Right lobe of liver (tissue), 6 donors: ENCODE measurements at regions not wholly inside any gene's neighbourhood (a gene's known extent, or its start where the extent isn't known, plus 50 kb on each side); places are given as distances from the start of the nearest gene placed in this dataset.

Source experiments
- ATAC-seq, 4 donors: fragments of 200-7000 bp; cut with Tn5 transposase; one replicate each; pipeline ENCODE4 v1.9.1; 2020; ENCODE audit warnings: mild to moderate bottlenecking in 4 of 4, moderate library complexity in 4 of 4
- DNase-seq, 3 donors: peaks; one replicate each; pipeline ENCODE4 v3.0.0-alpha.2; 2020
- H3K27ac ChIP-seq, 3 donors: fragments of 200-600 bp; one replicate each; pipeline ENCODE4 v1.8.0; 2022
- H3K27me3 ChIP-seq, 2 donors: fragments of 200-600 bp; one replicate each; pipeline ENCODE4 v1.8.0; 2022
- H3K36me3 ChIP-seq, 4 donors: fragments of 200-600 bp; sonication (generic) in 1 of 4; one replicate each; pipeline versions ENCODE4 v1.5.1 to v1.8.0; 2017 to 2022; ENCODE audit warnings: control low read depth in 1 of 4
- H3K4me1 ChIP-seq, 4 donors: fragments of 200-600 bp; sonication (generic) in 1 of 4; one replicate each; pipeline versions ENCODE4 v1.5.1 to v1.8.0; 2017 to 2022; ENCODE audit warnings: control low read depth in 1 of 4
- H3K4me3 ChIP-seq, 3 donors: fragments of 200-600 bp; one replicate each; pipeline ENCODE4 v1.8.0; 2022
- H3K9me3 ChIP-seq, 4 donors: fragments of 200-600 bp; sonication (generic) in 1 of 4; one replicate each; pipeline versions ENCODE4 v1.5.1 to v1.8.0; 2017 to 2022; ENCODE audit warnings: control low read depth in 1 of 4
- POLR2A ChIP-seq: fragments of 450-650 bp; IDR thresholded peaks from one replicate; pipeline ENCODE4 v1.6.1; 2017; ENCODE audit warnings: antibody characterized with exemption, mild to moderate bottlenecking
- WGBS: methylation state at CpG from one replicate; pipeline ENCODE4 v1.1.6; 2018; ENCODE audit warnings: low coverage, low lambda C conversion rate; ENCODE audit not compliant: insufficient coverage; ENCODE audit errors: missing lambda C conversion rate; 5-methylcytosine and 5-hydroxymethylcytosine counted together
- intact Hi-C, 2 donors: fragments of 100-400 bp; cut with DNase I; formaldehyde crosslinking; loops; one replicate each; pipeline versions ENCODE4 v1.11.2 to v1.14.1; 2022
- TF ChIP-seq, protein P1 (sequence below), 4 donors: fragments of 200-600 bp in 3 of 4; fragments of 450-650 bp in 1 of 4; IDR thresholded peaks; one replicate each; pipeline versions ENCODE4 v1.5.1 to v1.8.0; 2016 to 2022; ENCODE audit warnings: antibody characterized with exemption in 4 of 4, mild to moderate bottlenecking in 2 of 4
- donor health status: DM: no; HTN: yes; CAD: no.
- donor health status: DM: no; HTN: no; CAD: no.
- donor health status: DM: no; HTN: no; CAD: no.
- donor health status: DM: no; HTN: yes; CAD: no.
- donor health status: DM: no; HTN: yes; CAD: no.

DNA sequence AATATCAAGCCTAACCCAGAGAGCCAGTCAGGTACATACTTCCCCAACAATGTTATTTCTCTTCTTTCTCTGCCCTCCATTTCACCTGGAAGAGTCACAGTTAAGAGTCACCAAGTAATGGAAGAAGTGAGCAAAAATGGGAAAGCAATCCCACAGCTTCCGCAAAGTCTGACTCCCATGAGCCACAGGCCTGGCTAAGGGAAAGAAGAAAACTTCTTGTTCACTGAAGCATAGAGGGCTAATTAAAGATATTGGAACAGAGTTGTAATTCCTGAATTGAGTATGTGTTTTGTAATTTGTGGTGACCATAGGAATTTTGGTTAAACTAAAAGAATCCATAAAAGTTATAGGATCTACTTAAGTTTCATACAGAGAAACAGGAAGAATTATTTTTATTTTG, 830.9 kb upstream of the PCDH20 start:
- no peaks in the 10 kb centered on the region for H3K9me3 ChIP-seq
- ATAC-seq = no peak
- no peak for DNase-seq
- 100% methylated on average over 1 of the region's 1 CpG for WGBS
- H3K27ac ChIP-seq = no peak overlapping the region
- intact Hi-C loops = no loop called here
- H3K4me1 ChIP-seq = no peaks in the 10 kb centered on the region
- TF ChIP-seq, protein P1, sequence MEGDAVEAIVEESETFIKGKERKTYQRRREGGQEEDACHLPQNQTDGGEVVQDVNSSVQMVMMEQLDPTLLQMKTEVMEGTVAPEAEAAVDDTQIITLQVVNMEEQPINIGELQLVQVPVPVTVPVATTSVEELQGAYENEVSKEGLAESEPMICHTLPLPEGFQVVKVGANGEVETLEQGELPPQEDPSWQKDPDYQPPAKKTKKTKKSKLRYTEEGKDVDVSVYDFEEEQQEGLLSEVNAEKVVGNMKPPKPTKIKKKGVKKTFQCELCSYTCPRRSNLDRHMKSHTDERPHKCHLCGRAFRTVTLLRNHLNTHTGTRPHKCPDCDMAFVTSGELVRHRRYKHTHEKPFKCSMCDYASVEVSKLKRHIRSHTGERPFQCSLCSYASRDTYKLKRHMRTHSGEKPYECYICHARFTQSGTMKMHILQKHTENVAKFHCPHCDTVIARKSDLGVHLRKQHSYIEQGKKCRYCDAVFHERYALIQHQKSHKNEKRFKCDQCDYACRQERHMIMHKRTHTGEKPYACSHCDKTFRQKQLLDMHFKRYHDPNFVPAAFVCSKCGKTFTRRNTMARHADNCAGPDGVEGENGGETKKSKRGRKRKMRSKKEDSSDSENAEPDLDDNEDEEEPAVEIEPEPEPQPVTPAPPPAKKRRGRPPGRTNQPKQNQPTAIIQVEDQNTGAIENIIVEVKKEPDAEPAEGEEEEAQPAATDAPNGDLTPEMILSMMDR (IDR thresholded peaks at IDR 0.05) = no peak
- TF ChIP-seq POLR2A = no peak
- no peaks in the 10 kb centered on the region for H3K27me3 ChIP-seq
- no peaks in the 10 kb centered on the region for H3K36me3 ChIP-seq
- H3K4me3 ChIP-seq = no peak overlapping the region

DNA sequence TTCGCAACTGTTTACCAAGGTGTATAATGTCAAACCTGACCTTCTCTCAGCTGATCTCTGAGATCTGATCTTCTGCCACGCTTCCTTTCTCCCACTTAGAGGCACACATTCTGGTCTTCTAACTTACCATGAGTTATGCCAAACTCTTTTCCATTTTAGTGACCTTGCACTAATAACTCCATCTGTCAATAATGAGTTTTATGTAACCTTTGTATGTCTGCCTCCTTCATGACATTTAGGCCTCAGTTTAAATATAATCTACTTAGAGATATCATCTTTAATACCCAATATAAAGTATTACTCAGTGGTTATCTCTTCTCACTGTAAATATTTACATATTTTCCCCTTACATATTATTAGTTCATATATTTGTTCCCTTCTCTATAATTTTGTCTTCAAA, 827.5 kb upstream of the PCDH20 start:
- H3K4me1 ChIP-seq = no peaks in the 10 kb centered on the region
- TF ChIP-seq, protein P1 (IDR thresholded peaks at IDR 0.05) = no peak
- TF ChIP-seq POLR2A = no peak
- no peak for DNase-seq
- 63% methylated on average over 2 of the region's 2 CpGs for WGBS
- no peak for ATAC-seq
- intact Hi-C loops = no loop called here
- no peak overlapping the region for H3K4me3 ChIP-seq
- H3K9me3 ChIP-seq = no peaks in the 10 kb centered on the region
- H3K27ac ChIP-seq = no peak overlapping the region
- H3K27me3 ChIP-seq = no peaks in the 10 kb centered on the region
- no peaks in the 10 kb centered on the region for H3K36me3 ChIP-seq

DNA sequence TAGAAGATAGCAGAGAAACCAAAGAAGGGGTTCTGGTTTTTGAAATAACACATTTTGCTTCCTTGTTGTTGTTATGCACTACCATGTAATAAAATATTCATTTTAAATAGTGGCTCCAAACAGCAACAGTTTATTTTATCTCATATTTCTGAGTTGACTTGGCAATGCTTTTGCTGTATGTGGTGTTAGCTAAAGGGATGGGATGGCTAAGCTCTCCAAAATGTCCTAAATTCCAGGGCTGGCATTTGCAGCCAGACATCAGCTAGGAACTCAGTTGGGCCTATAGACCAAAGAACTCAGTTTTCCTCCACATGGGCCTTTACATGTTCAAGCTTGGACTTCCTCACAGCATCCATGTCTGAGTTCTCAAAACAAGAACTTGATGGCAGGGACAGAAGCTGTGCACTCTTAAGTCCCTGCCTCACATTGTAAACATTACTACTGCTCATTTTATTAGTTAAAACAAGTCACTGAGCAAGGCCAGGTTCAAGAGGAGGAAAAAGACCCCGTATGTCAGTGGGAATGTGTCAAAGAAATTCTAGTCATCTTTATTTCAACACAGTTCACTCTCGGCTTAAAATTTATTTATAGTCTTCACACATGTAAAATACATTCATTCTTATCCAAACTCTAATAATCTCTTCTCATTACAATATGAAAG, 819.3 kb upstream of the PCDH20 start:
- WGBS = 45% methylated on average over 2 of the region's 2 CpGs
- H3K27ac ChIP-seq = no peak overlapping the region
- TF ChIP-seq POLR2A = no peak
- TF ChIP-seq, protein P1 (IDR thresholded peaks at IDR 0.05) = no peak
- intact Hi-C loops = no loop called here
- H3K4me3 ChIP-seq = no peak overlapping the region
- no peaks in the 10 kb centered on the region for H3K36me3 ChIP-seq
- DNase-seq (no peak), ATAC-seq (no peak)
- H3K27me3 ChIP-seq = no peaks in the 10 kb centered on the region
- H3K9me3 ChIP-seq = no peaks in the 10 kb centered on the region
- H3K4me1 ChIP-seq = no peaks in the 10 kb centered on the region

DNA sequence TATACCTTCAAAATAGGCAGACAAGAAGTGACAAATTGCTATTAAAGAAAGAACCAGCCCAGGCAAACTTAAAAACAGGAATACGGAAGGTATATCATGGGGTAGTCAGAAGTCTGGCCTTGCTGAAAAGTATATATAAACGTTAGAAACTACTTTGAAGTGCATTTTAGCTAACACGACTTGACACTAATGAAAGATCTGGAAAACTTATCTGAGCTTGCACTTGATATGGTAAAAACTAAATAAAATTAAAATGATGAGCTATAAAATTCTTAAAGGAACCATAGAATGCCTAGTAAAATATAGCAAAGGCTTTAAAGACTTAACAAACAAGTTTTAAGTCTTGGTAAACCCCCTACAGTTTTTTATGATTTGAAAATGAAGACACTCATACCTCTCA, 795.3 kb upstream of the PCDH20 start:
- Histone ChIP-seq H3K4me1 (no peaks in the 10 kb centered on the region), H3K36me3 (no peaks in the 10 kb centered on the region), H3K27me3 (no peaks in the 10 kb centered on the region), H3K9me3 (no peaks in the 10 kb centered on the region), H3K27ac (no peak overlapping the region), H3K4me3 (no peak overlapping the region)
- no peak for DNase-seq
- TF ChIP-seq, protein P1 (IDR thresholded peaks at IDR 0.05) = no peak
- no peak for TF ChIP-seq POLR2A
- no peak for ATAC-seq
- 26% methylated on average over 3 of the region's 3 CpGs for WGBS
- intact Hi-C loops = no loop called here

DNA sequence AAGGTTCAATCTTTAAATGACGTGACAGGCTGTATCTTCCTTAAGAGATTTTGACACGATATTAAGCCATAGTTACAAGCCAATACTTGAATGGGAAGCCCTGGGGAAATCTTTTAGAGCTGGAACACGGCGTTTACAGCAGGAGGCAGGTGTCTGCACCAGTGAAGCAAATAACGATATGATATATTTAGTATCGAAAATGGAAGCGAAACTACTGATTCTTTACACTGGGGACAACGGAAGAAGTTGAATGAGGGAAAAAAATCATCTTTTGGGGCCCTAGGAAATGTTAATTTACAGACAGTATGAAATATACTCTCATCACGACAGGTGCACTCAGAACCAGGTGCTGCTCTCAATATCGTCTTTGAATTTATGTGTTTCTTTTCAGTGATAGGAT, 793.9 kb upstream of the PCDH20 start:
- H3K4me1 ChIP-seq = no peaks in the 10 kb centered on the region
- ATAC-seq (no peak), DNase-seq (no peak)
- 47% methylated on average over 10 of the region's 10 CpGs for WGBS
- no peaks in the 10 kb centered on the region for H3K36me3 ChIP-seq
- TF ChIP-seq, protein P1 (IDR thresholded peaks at IDR 0.05) = no peak
- TF ChIP-seq POLR2A = no peak
- intact Hi-C loops = no loop called here
- no peak overlapping the region for H3K4me3 ChIP-seq
- no peaks in the 10 kb centered on the region for H3K9me3 ChIP-seq
- no peak overlapping the region for H3K27ac ChIP-seq
- no peaks in the 10 kb centered on the region for H3K27me3 ChIP-seq
